GM12878 (cell line): ENCODE measurements at regions not wholly inside any gene's neighbourhood (a gene's known extent, or its start where the extent isn't known, plus 50 kb on each side); places are given as distances from the start of the nearest gene placed in this dataset.

Source experiments
- ATAC-seq: fragments of 200-7000 bp; cut with Tn5 transposase; 3 replicates; pipeline ENCODE4 v1.9.1; 2020; ENCODE audit warnings: mild to moderate bottlenecking, moderate library complexity
- BruUV-seq: library from RNA; stranded (reverse); fragments of 400-500 nt; replicated peaks from 2 replicates; lab custom pipeline; 2021; lab: Mats Ljungman, UMichigan
- CTCF ChIA-PET: fragments of 300-600 bp; sonication (Branson Sonifier 250); formaldehyde crosslinking; extraction: SDS; loops from one replicate; lab custom pipeline; 2021; ENCODE audit warnings: inconsistent platforms; lab: Yijun Ruan, JAX
- POLR2A ChIA-PET: fragments of 350-600 bp; formaldehyde crosslinking; extraction: SDS; loops from one replicate; lab custom pipeline; 2021; ENCODE audit warnings: inconsistent platforms; lab: Charles Lee
- RAD21 ChIA-PET: fragments of 300-600 bp; sonication (Branson Sonifier 250); formaldehyde crosslinking; loops from one replicate; lab custom pipeline; 2023; ENCODE audit warnings: antibody characterized with exemption; ENCODE audit not compliant: unreplicated experiment; lab: Charles Lee
- SMC1A ChIA-PET: fragments of 300-600 bp; sonication (Branson Sonifier 250); formaldehyde crosslinking; loops from one replicate; lab custom pipeline; 2023; ENCODE audit not compliant: unreplicated experiment, uncharacterized antibody; lab: Charles Lee
- DNase-seq: peaks from one replicate; pipeline ENCODE4 v3.0.0-alpha.2; 2011; ENCODE audit warnings: low read depth, low spot score
- FAIRE-seq: peaks from 3 replicates; lab custom pipeline; 2011; peaks lifted over from hg19 to GRCh38; lab: Jason Lieb, UNC
- H2AFZ ChIP-seq: 2 replicates; pipeline ENCODE4 v1.6.0; 2011; ENCODE audit warnings: low read depth, low read length, control low read depth; ENCODE audit not compliant: control insufficient read depth
- H3K27ac ChIP-seq: 2 replicates; pipeline ENCODE4 v1.5.1; 2011; ENCODE audit warnings: control low read depth; ENCODE audit not compliant: control insufficient read depth, insufficient read depth
- H3K27me3 ChIP-seq, 2 experiments: replicated peaks in 1 of 2; 2 replicates each; pipeline versions ENCODE4 v1.6.0 to v1.6.1; 2011; ENCODE audit warnings: low read length in 1 of 2; ENCODE audit not compliant: control insufficient read depth in 2 of 2, insufficient read depth in 2 of 2
- H3K36me3 ChIP-seq, 2 experiments: 2 replicates each; pipeline ENCODE4 v1.5.1; 2011; ENCODE audit warnings: low read length in 1 of 2; ENCODE audit not compliant: control insufficient read depth in 2 of 2, insufficient read depth in 2 of 2
- H3K4me1 ChIP-seq: 2 replicates; pipeline ENCODE4 v1.6.1; 2011; ENCODE audit warnings: mild to moderate bottlenecking, low read length, moderate library complexity, mixed read lengths; ENCODE audit not compliant: control insufficient read depth, insufficient read depth
- H3K4me2 ChIP-seq: 2 replicates; pipeline ENCODE4 v1.6.0; 2011; ENCODE audit warnings: control low read depth; ENCODE audit not compliant: control insufficient read depth, insufficient read depth
- H3K4me3 ChIP-seq: fragments of 200-600 bp; sonication (generic); 2 replicates; pipeline ENCODE4 v1.5.1; 2016
- H3K79me2 ChIP-seq: 2 replicates; pipeline ENCODE4 v1.6.0; 2011; ENCODE audit warnings: low read length; ENCODE audit not compliant: control insufficient read depth, insufficient read depth
- H3K9ac ChIP-seq: 2 replicates; pipeline ENCODE4 v1.8.0; 2011; ENCODE audit warnings: low read length, control low read depth, mixed read lengths; ENCODE audit not compliant: control insufficient read depth, insufficient read depth
- H3K9me3 ChIP-seq: replicated peaks from 3 replicates; pipeline ENCODE4 v1.5.1; 2011; ENCODE audit warnings: mild to moderate bottlenecking, low read length; ENCODE audit not compliant: control insufficient read depth, insufficient read depth
- H4K20me1 ChIP-seq: 2 replicates; pipeline ENCODE4 v1.6.0; 2011; ENCODE audit not compliant: control insufficient read depth, insufficient read depth
- BACH1 ChIP-seq: fragments of 450-650 bp; IDR thresholded peaks from 2 replicates; pipeline ENCODE4 v1.6.1; 2017; ENCODE audit warnings: mild to moderate bottlenecking, borderline replicate concordance
- CHD4 ChIP-seq: fragments of 200-600 bp; sonication (generic); IDR thresholded peaks from 2 replicates; pipeline ENCODE4 v1.6.1; 2016; ENCODE audit warnings: mild to moderate bottlenecking
- IRF4 ChIP-seq: IDR thresholded peaks from 2 replicates; pipeline ENCODE4 v1.6.1; 2011; ENCODE audit warnings: low read depth, low read length
- JUND ChIP-seq: IDR thresholded peaks from 2 replicates; pipeline ENCODE4 v1.6.1; 2012; ENCODE audit warnings: low read depth, mild to moderate bottlenecking, low read length, improper control_type of control experiment, moderate library complexity
- MEF2B ChIP-seq: fragments of 450-650 bp; IDR thresholded peaks from 2 replicates; pipeline ENCODE4 v1.6.1; 2018; ENCODE audit warnings: mild to moderate bottlenecking, moderate library complexity; ENCODE audit not compliant: partially characterized antibody, poor library complexity, severe bottlenecking
- NBN ChIP-seq: fragments of 450-650 bp; IDR thresholded peaks from 2 replicates; pipeline ENCODE4 v1.6.1; 2016
- NFXL1 ChIP-seq: fragments of 450-650 bp; IDR thresholded peaks from 2 replicates; pipeline ENCODE4 v1.6.1; 2017; ENCODE audit warnings: antibody characterized with exemption, mild to moderate bottlenecking, borderline replicate concordance
- NR2F1 ChIP-seq: fragments of 450-650 bp; conservative IDR thresholded peaks from 2 replicates; pipeline ENCODE4 v1.6.1; 2017; ENCODE audit warnings: mild to moderate bottlenecking
- RAD51 ChIP-seq: fragments of 450-650 bp; IDR thresholded peaks from 2 replicates; pipeline ENCODE4 v1.6.1; 2016; ENCODE audit warnings: moderate library complexity, mild to moderate bottlenecking, inconsistent platforms
- RCOR1 ChIP-seq: conservative IDR thresholded peaks from 2 replicates; pipeline ENCODE4 v1.6.1; 2012; ENCODE audit warnings: low read depth, low read length, improper control_type of control experiment
- SP1 ChIP-seq: IDR thresholded peaks from one replicate; pipeline ENCODE4 v1.6.1; 2011; ENCODE audit warnings: low read depth, low read length
- TCF7 ChIP-seq: IDR thresholded peaks from 2 replicates; pipeline ENCODE4 v1.6.1; 2014; ENCODE audit warnings: antibody characterized with exemption, borderline replicate concordance
- ZNF384 ChIP-seq: IDR thresholded peaks from 2 replicates; pipeline ENCODE4 v1.6.1; 2012; ENCODE audit warnings: low read depth, mild to moderate bottlenecking, low read length, improper control_type of control experiment, borderline replicate concordance
- WGBS: methylation state at CpG from one replicate; pipeline ENCODE4 v1.1.6; 2016; ENCODE audit warnings: low lambda C conversion rate; ENCODE audit not compliant: insufficient replicate concordance, insufficient coverage; ENCODE audit errors: missing lambda C conversion rate; 5-methylcytosine and 5-hydroxymethylcytosine counted together
- in situ Hi-C: fragments of 300-500 bp; cut with MboI; formaldehyde crosslinking; loops from 9 replicates; pipeline ENCODE4 v1.14.3; 2018; ENCODE audit warnings: mixed read lengths
- intact Hi-C: fragments of 100-400 bp; cut with micrococcal nuclease; formaldehyde crosslinking; loops from one replicate; pipeline ENCODE4 v1.14.2; 2022; ENCODE audit not compliant: unreplicated experiment
- TF ChIP-seq, protein P1 (sequence below): fragments of 450-650 bp; IDR thresholded peaks from 2 replicates; pipeline ENCODE4 v1.6.1; 2018; ENCODE audit warnings: mild to moderate bottlenecking, low read depth, moderate library complexity; ENCODE audit not compliant: partially characterized antibody
- TF ChIP-seq, protein P2 (sequence below): fragments of 450-650 bp; IDR thresholded peaks from 2 replicates; pipeline ENCODE4 v1.6.1; 2017; ENCODE audit warnings: mild to moderate bottlenecking, moderate library complexity

DNA sequence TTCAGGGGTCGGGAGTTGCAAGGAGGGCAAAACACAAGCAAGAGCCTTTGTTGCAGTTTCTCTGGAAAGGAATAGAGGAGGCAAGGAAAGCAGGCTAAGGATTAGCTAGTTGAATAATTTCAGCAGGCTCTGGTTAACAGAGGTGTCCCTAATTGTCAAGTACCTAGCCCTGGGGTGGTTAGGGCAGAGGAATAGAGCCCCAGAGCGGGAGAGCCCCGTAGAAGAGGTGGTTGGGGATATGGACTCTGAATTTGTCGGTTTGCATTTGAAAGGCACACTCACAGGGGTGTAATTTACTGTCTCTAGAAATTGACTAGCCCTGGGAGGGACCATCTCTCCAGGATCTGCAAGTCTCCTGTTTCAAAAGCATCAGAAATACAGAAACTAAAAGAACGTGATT is 1030.2 kb downstream of the TMEM182 start:
- Histone ChIP-seq H3K9me3 (no peaks in the 10 kb centered on the region), H3K4me1 (no peaks in the 10 kb centered on the region), H3K4me3 (no peak overlapping the region), H3K36me3 (no peaks in the 10 kb centered on the region), H3K27me3 (no peaks in the 10 kb centered on the region), H3K9ac (no peak overlapping the region), H3K27ac (no peak overlapping the region), H3K4me2 (no peak overlapping the region), H3K79me2 (no peaks in the 10 kb centered on the region), H2AFZ (no peak overlapping the region), H4K20me1 (no peaks in the 10 kb centered on the region)
- TF ChIP-seq NBN (no peak), JUND (no peak), NR2F1 (no peak), RCOR1 (no peak), CHD4 (no peak), MEF2B (no peak), TCF7 (no peak), IRF4 (no peak)
- in situ Hi-C loops (no loop called here), intact Hi-C loops (no loop called here)
- ChIA-PET RAD21 (no interaction called here), POLR2A (no interaction called here), SMC1A (no interaction called here), CTCF (no interaction called here)
- no peak for FAIRE-seq
- ATAC-seq = no peak
- BruUV-seq = no TSS peak
- DNase-seq = no peak
- WGBS = 1% methylated on average over 5 of the region's 5 CpGs

DNA sequence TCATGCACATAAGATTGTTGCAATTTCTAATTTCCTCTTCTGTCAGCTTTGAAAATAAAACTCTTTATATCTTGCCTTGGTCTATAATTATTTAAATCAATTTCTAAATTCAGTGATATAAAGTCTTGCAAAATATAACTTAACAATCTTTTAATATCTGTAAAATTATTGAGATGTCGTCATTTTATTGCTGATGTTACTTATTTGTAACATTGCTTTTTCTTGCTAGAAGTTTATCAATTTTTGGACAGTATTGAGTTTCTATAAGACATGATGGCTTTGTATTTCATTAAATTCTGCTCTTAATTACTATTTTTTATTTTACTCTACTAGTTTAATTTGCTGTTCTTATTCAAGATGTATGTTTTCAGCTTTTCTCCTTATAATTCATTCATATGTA is 1036.5 kb downstream of the TMEM182 start:
- FAIRE-seq (no peak), ATAC-seq (no peak), DNase-seq (no peak)
- H3K79me2 ChIP-seq = no peaks in the 10 kb centered on the region
- ChIA-PET RAD21 (no interaction called here), SMC1A (no interaction called here), POLR2A (no interaction called here), CTCF (no interaction called here)
- no TSS peak for BruUV-seq
- intact Hi-C loops (no loop called here), in situ Hi-C loops (no loop called here)
- H3K9ac ChIP-seq = no peak overlapping the region
- H3K36me3 ChIP-seq = no peaks in the 10 kb centered on the region
- no peaks in the 10 kb centered on the region for H3K4me1 ChIP-seq
- no peaks in the 10 kb centered on the region for H3K27me3 ChIP-seq
- H3K4me3 ChIP-seq = no peak overlapping the region
- no peak overlapping the region for H2AFZ ChIP-seq
- WGBS = 0% methylated on average over 1 of the region's 1 CpG
- no peak overlapping the region for H3K27ac ChIP-seq
- H4K20me1 ChIP-seq = no peaks in the 10 kb centered on the region
- H3K4me2 ChIP-seq = no peak overlapping the region
- H3K9me3 ChIP-seq = no peaks in the 10 kb centered on the region
- TF ChIP-seq, protein P1, sequence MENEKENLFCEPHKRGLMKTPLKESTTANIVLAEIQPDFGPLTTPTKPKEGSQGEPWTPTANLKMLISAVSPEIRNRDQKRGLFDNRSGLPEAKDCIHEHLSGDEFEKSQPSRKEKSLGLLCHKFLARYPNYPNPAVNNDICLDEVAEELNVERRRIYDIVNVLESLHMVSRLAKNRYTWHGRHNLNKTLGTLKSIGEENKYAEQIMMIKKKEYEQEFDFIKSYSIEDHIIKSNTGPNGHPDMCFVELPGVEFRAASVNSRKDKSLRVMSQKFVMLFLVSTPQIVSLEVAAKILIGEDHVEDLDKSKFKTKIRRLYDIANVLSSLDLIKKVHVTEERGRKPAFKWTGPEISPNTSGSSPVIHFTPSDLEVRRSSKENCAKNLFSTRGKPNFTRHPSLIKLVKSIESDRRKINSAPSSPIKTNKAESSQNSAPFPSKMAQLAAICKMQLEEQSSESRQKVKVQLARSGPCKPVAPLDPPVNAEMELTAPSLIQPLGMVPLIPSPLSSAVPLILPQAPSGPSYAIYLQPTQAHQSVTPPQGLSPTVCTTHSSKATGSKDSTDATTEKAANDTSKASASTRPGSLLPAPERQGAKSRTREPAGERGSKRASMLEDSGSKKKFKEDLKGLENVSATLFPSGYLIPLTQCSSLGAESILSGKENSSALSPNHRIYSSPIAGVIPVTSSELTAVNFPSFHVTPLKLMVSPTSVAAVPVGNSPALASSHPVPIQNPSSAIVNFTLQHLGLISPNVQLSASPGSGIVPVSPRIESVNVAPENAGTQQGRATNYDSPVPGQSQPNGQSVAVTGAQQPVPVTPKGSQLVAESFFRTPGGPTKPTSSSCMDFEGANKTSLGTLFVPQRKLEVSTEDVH = no peak
- TF ChIP-seq ZNF384 = no peak
- no peak for TF ChIP-seq SP1
- TF ChIP-seq BACH1 = no peak
- TF ChIP-seq NFXL1 = no peak
- TF ChIP-seq, protein P2, sequence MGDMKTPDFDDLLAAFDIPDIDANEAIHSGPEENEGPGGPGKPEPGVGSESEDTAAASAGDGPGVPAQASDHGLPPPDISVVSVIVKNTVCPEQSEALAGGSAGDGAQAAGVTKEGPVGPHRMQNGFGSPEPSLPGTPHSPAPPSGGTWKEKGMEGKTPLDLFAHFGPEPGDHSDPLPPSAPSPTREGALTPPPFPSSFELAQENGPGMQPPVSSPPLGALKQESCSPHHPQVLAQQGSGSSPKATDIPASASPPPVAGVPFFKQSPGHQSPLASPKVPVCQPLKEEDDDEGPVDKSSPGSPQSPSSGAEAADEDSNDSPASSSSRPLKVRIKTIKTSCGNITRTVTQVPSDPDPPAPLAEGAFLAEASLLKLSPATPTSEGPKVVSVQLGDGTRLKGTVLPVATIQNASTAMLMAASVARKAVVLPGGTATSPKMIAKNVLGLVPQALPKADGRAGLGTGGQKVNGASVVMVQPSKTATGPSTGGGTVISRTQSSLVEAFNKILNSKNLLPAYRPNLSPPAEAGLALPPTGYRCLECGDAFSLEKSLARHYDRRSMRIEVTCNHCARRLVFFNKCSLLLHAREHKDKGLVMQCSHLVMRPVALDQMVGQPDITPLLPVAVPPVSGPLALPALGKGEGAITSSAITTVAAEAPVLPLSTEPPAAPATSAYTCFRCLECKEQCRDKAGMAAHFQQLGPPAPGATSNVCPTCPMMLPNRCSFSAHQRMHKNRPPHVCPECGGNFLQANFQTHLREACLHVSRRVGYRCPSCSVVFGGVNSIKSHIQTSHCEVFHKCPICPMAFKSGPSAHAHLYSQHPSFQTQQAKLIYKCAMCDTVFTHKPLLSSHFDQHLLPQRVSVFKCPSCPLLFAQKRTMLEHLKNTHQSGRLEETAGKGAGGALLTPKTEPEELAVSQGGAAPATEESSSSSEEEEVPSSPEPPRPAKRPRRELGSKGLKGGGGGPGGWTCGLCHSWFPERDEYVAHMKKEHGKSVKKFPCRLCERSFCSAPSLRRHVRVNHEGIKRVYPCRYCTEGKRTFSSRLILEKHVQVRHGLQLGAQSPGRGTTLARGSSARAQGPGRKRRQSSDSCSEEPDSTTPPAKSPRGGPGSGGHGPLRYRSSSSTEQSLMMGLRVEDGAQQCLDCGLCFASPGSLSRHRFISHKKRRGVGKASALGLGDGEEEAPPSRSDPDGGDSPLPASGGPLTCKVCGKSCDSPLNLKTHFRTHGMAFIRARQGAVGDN = no peak
- TF ChIP-seq RAD51 = no peak
